Neural crest cell (in vitro differentiated cells): ENCODE measurements at regions not wholly inside any gene's neighbourhood (a gene's known extent, or its start where the extent isn't known, plus 50 kb on each side); places are given as distances from the start of the nearest gene placed in this dataset.
"Not testable (repeated sequence)": the region's sequence is repeated elsewhere in the genome, so short reads cannot be mapped to it uniquely, and the experiment has no call there.

ENCODE experiments used
- DNase-seq: peaks from one replicate; pipeline ENCODE4 v3.0.0; 2021; ENCODE audit warnings: low read depth, mixed read lengths, low spot score
- H3K27ac Mint-ChIP-seq: one replicate; pipeline ENCODE4 v1.8.0; 2021; ENCODE audit warnings: mild to moderate bottlenecking, mixed read lengths; ENCODE audit not compliant: unreplicated experiment
- H3K27me3 Mint-ChIP-seq: 2 replicates; pipeline ENCODE4 v1.8.0; 2021; ENCODE audit warnings: low read depth, mild to moderate bottlenecking, mixed read lengths
- H3K36me3 Mint-ChIP-seq: 2 replicates; pipeline ENCODE4 v1.8.0; 2021; ENCODE audit warnings: low read depth, mild to moderate bottlenecking, mixed read lengths
- H3K4me1 Mint-ChIP-seq: 2 replicates; pipeline ENCODE4 v1.8.0; 2021; ENCODE audit warnings: mixed read lengths
- H3K4me3 Mint-ChIP-seq: one replicate; pipeline ENCODE4 v1.8.0; 2021; ENCODE audit warnings: mild to moderate bottlenecking, mixed read lengths
- H3K9me3 Mint-ChIP-seq: 2 replicates; pipeline ENCODE4 v1.8.0; 2021; ENCODE audit warnings: mixed read lengths
- CTCF ChIP-seq: fragments of 200-600 bp; sonication (generic); conservative IDR thresholded peaks from 2 replicates; pipeline ENCODE4 v1.5.0; 2021; ENCODE audit warnings: antibody characterized with exemption, mild to moderate bottlenecking

GRCh38 chrX:87167841-87168240 lies 349.8 kb upstream of the KLHL4 start:
- no peak for DNase-seq
- H3K27ac Mint-ChIP-seq, result no peak overlapping the region
- H3K36me3 Mint-ChIP-seq, result no peaks in the 10 kb centered on the region
- TF ChIP-seq CTCF, result no peak
- no peak overlapping the region for H3K4me3 Mint-ChIP-seq
- H3K4me1 Mint-ChIP-seq, result no peaks in the 10 kb centered on the region
- peaks cover 2% of the 10 kb centered on the region for H3K9me3 Mint-ChIP-seq
- H3K27me3 Mint-ChIP-seq, result no peaks in the 10 kb centered on the region

- H3K9me3 Mint-ChIP-seq, DNase-seq, H3K27me3 Mint-ChIP-seq, H3K4me1 Mint-ChIP-seq, H3K27ac Mint-ChIP-seq, H3K36me3 Mint-ChIP-seq, H3K4me3 Mint-ChIP-seq: not testable (repeated sequence)
Observed at GRCh38 chrX:87178009-87178408, 339.6 kb upstream of the KLHL4 start.
